Body of pancreas (tissue), 4 donors: ENCODE measurements at regions not wholly inside any gene's neighbourhood (a gene's known extent, or its start where the extent isn't known, plus 50 kb on each side); places are given as distances from the start of the nearest gene placed in this dataset.

Experiments used
- POLR2A ChIP-seq, 3 donors: fragments of 450-650 bp; IDR thresholded peaks; one replicate each; pipeline ENCODE4 v1.6.1; 2016; ENCODE audit warnings: antibody characterized with exemption in 3 of 3, mild to moderate bottlenecking in 2 of 3
- TF ChIP-seq, protein P1 (sequence below), 7 experiments: fragments of 450-650 bp in 4 of 7; fragments of 200-600 bp in 3 of 7; sonication (generic) in 3 of 7; IDR thresholded peaks; one replicate each; pipeline ENCODE4 v1.5.1; 2016 to 2019; ENCODE audit warnings: antibody characterized with exemption in 7 of 7

DNA sequence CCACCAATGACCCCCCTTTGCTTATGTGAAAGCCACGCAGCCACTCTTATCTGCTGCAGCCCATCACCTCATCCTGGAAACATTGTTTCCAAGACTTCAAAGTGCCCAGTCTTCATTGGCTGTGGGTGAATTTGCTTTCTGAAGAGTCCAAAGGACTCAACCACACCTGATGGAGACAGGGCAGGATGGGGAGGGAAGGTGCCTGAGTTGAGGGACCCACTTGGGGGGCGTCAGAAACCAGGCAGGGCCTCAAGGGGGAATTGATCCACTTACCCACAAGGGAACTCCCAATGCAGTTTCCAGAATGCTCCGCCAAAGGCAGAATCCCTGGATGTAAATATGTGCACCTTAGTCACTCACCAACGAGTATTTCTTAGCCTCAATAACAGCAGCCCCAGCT, 147.9 kb upstream of the ATP2B2 start:
- TF ChIP-seq, protein P1, sequence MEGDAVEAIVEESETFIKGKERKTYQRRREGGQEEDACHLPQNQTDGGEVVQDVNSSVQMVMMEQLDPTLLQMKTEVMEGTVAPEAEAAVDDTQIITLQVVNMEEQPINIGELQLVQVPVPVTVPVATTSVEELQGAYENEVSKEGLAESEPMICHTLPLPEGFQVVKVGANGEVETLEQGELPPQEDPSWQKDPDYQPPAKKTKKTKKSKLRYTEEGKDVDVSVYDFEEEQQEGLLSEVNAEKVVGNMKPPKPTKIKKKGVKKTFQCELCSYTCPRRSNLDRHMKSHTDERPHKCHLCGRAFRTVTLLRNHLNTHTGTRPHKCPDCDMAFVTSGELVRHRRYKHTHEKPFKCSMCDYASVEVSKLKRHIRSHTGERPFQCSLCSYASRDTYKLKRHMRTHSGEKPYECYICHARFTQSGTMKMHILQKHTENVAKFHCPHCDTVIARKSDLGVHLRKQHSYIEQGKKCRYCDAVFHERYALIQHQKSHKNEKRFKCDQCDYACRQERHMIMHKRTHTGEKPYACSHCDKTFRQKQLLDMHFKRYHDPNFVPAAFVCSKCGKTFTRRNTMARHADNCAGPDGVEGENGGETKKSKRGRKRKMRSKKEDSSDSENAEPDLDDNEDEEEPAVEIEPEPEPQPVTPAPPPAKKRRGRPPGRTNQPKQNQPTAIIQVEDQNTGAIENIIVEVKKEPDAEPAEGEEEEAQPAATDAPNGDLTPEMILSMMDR (IDR thresholded peaks at IDR 0.05), result no peak
- no peak for TF ChIP-seq POLR2A (IDR thresholded peaks at IDR 0.05)
